ENCODE measurements at regions not wholly inside any gene's neighbourhood (a gene's known extent, or its start where the extent isn't known, plus 50 kb on each side); places are given as distances from the start of the nearest gene placed in this dataset.

GRCh38 chr6:122347751-122348150 lies 51.7 kb upstream of the HSF2 start:
- Histone ChIP-seq H3K4me1 (no peaks in the 10 kb centered on the region), H3K9me3 (no peaks in the 10 kb centered on the region), H3K27me3 (no peaks in the 10 kb centered on the region), H3K36me3 (no peaks in the 10 kb centered on the region), H3K4me3 (no peak overlapping the region), H3K27ac (no peak overlapping the region)
- WGBS, 4 donors, result 78 to 87% (median 83%) methylated on average over 4 of the region's 4 CpGs
- intact Hi-C loops (cut with DNase I), result no loop called here
- no peak for TF ChIP-seq POLR2A (IDR thresholded peaks at IDR 0.05)
- no peak for TF ChIP-seq CTCF (IDR thresholded peaks at IDR 0.05)
- DNase-seq (no peak), ATAC-seq (no peak)

All from heart left ventricle (tissue), 16 donors.